Right cardiac atrium (tissue), 5 donors: ENCODE measurements at regions not wholly inside any gene's neighbourhood (a gene's known extent, or its start where the extent isn't known, plus 50 kb on each side); places are given as distances from the start of the nearest gene placed in this dataset.

Experiments
- ATAC-seq, 2 donors: fragments of 200-7000 bp; cut with Tn5 transposase; one replicate each; pipeline versions ENCODE4 v1.8.0 to v1.9.1; 2020; ENCODE audit warnings: moderate library complexity in 2 of 2, mild to moderate bottlenecking in 1 of 2
- DNase-seq, 3 donors: peaks; one replicate each; pipeline ENCODE4 v3.0.0-alpha.2; 2020
- H3K27ac ChIP-seq: one replicate; pipeline ENCODE4 v1.5.1; 2013; ENCODE audit warnings: mild to moderate bottlenecking, low read length, control low read depth, moderate library complexity
- H3K27me3 ChIP-seq: one replicate; pipeline ENCODE4 v1.6.1; 2013; ENCODE audit not compliant: control insufficient read depth, insufficient read depth
- H3K4me1 ChIP-seq: one replicate; pipeline ENCODE4 v1.6.1; 2013; ENCODE audit warnings: low read length; ENCODE audit not compliant: control insufficient read depth, insufficient read depth
- H3K4me3 ChIP-seq: one replicate; pipeline ENCODE4 v1.5.1; 2013; ENCODE audit warnings: low read length, control low read depth
- H3K9me3 ChIP-seq: one replicate; pipeline ENCODE4 v1.6.1; 2013; ENCODE audit warnings: low read length; ENCODE audit not compliant: control insufficient read depth
- WGBS: extraction: QIAGEN DNeasy Blood & Tissue Kit; methylation state at CpG from one replicate; pipeline ENCODE4 v1.1.7; 2013; 5-methylcytosine and 5-hydroxymethylcytosine counted together
- intact Hi-C, 4 donors: fragments of 100-400 bp; cut with DNase I; formaldehyde crosslinking; loops; one replicate each; pipeline versions ENCODE4 v1.11.0 to v1.14.0; 2022 to 2023
- donor health status: healthy with polysubstance abuse.
- donor health status: DM: no; HTN: yes; CAD: no.
- donor health status: DM: no; HTN: no; CAD: no.
- donor health status: DM: no; HTN: yes; CAD: no; lungs with severe emphysema.
- donor health status: DM: yes; HTN: yes; CAD: no.

GRCh38 chr7:91343420-91343960, 79.3 kb downstream of the FZD1 start:
- Histone ChIP-seq H3K27me3 (no peaks in the 10 kb centered on the region), H3K4me3 (no peak overlapping the region), H3K27ac (peak overlapping the region; percentile 6), H3K9me3 (no peaks in the 10 kb centered on the region), H3K4me1 (peaks cover 7% of the 10 kb centered on the region)
- 56% methylated on average over 4 of the region's 4 CpGs for WGBS
- DNase-seq = no peak
- peak; percentile 21 to 25 for ATAC-seq
- intact Hi-C loops = no loop called here

- Histone ChIP-seq H3K4me1 (peaks cover 7% of the 10 kb centered on the region), H3K27me3 (no peaks in the 10 kb centered on the region), H3K9me3 (no peaks in the 10 kb centered on the region), H3K27ac (no peak overlapping the region), H3K4me3 (no peak overlapping the region)
- ATAC-seq (peak; percentile 53 to 69), DNase-seq (no peak)
- 29% methylated on average over 6 of the region's 6 CpGs for WGBS
- intact Hi-C loops = no loop called here
These were observed 79.9 kb downstream of the FZD1 start for GRCh38 chr7:91343996-91344629.

GRCh38 chr7:91344911-91345310, 80.7 kb downstream of the FZD1 start:
- WGBS = 94% methylated on average over 5 of the region's 5 CpGs
- Histone ChIP-seq H3K27ac (no peak overlapping the region), H3K4me1 (peaks cover 7% of the 10 kb centered on the region), H3K9me3 (no peaks in the 10 kb centered on the region), H3K27me3 (no peaks in the 10 kb centered on the region), H3K4me3 (no peak overlapping the region)
- intact Hi-C loops = no loop called here
- ATAC-seq = no peak
- no peak for DNase-seq

- DNase-seq (no peak), ATAC-seq (no peak)
- WGBS = 85% methylated on average over 1 of the region's 1 CpG
- H3K4me3 ChIP-seq = no peak overlapping the region
- H3K27ac ChIP-seq = no peak overlapping the region
- no peaks in the 10 kb centered on the region for H3K9me3 ChIP-seq
- H3K4me1 ChIP-seq = peaks cover 7% of the 10 kb centered on the region
- H3K27me3 ChIP-seq = no peaks in the 10 kb centered on the region
- intact Hi-C loops = no loop called here
These were observed 81.2 kb downstream of the FZD1 start for GRCh38 chr7:91345449-91345848.

GRCh38 chr7:91346426-91346825, 82.2 kb downstream of the FZD1 start:
- H3K27ac ChIP-seq = no peak overlapping the region
- no peak overlapping the region for H3K4me3 ChIP-seq
- H3K27me3 ChIP-seq = no peaks in the 10 kb centered on the region
- ATAC-seq (no peak), DNase-seq (no peak)
- no peaks in the 10 kb centered on the region for H3K9me3 ChIP-seq
- H3K4me1 ChIP-seq = peaks cover 7% of the 10 kb centered on the region
- intact Hi-C loops = no loop called here

GRCh38 chr7:91347290-91347689, 83.1 kb downstream of the FZD1 start:
- no peaks in the 10 kb centered on the region for H3K27me3 ChIP-seq
- WGBS = 46% methylated on average over 3 of the region's 3 CpGs
- ATAC-seq (peak; percentile 62 to 83), DNase-seq (no peak)
- H3K4me3 ChIP-seq = no peak overlapping the region
- intact Hi-C loops = no loop called here
- H3K4me1 ChIP-seq = peaks cover 7% of the 10 kb centered on the region
- no peak overlapping the region for H3K27ac ChIP-seq
- H3K9me3 ChIP-seq = no peaks in the 10 kb centered on the region

- Histone ChIP-seq H3K4me3 (no peak overlapping the region), H3K4me1 (peaks cover 7% of the 10 kb centered on the region), H3K9me3 (no peaks in the 10 kb centered on the region), H3K27me3 (no peaks in the 10 kb centered on the region), H3K27ac (no peak overlapping the region)
- intact Hi-C loops = no loop called here
- ATAC-seq (no peak), DNase-seq (no peak)
These were observed 84.5 kb downstream of the FZD1 start for GRCh38 chr7:91348711-91349110.

- H3K9me3 ChIP-seq = no peaks in the 10 kb centered on the region
- ATAC-seq (no peak), DNase-seq (no peak)
- H3K4me3 ChIP-seq = no peak overlapping the region
- 94% methylated on average over 3 of the region's 3 CpGs for WGBS
- no peaks in the 10 kb centered on the region for H3K27me3 ChIP-seq
- no peak overlapping the region for H3K27ac ChIP-seq
- intact Hi-C loops = loop anchor here in 1 of 4 donors (10.0 kb wide), 1 partner anchor 57 kb away; no protein-coding TSS in a partner anchor
- peaks cover 4% of the 10 kb centered on the region for H3K4me1 ChIP-seq
These were observed 87.1 kb downstream of the FZD1 start for GRCh38 chr7:91351374-91351773.

GRCh38 chr7:91352091-91352490, 87.9 kb downstream of the FZD1 start:
- intact Hi-C loops = loop anchor here in 1 of 4 donors (10.0 kb wide), 1 partner anchor 57 kb away; no protein-coding TSS in a partner anchor
- WGBS = 92% methylated on average over 4 of the region's 4 CpGs
- no peak for ATAC-seq

GRCh38 chr7:91353848-91354247, 89.6 kb downstream of the FZD1 start:
- Histone ChIP-seq H3K27ac (no peak overlapping the region), H3K4me1 (no peaks in the 10 kb centered on the region), H3K9me3 (no peaks in the 10 kb centered on the region), H3K4me3 (no peak overlapping the region), H3K27me3 (no peaks in the 10 kb centered on the region)
- WGBS = 52% methylated on average over 2 of the region's 2 CpGs
- ATAC-seq = no peak
- intact Hi-C loops = loop anchor here in 1 of 4 donors (10.0 kb wide), 1 partner anchor 59 kb away; no protein-coding TSS in a partner anchor
- no peak for DNase-seq

More at GRCh38 chr7:91352091-91352490, 87.9 kb downstream of the FZD1 start:
- H3K4me3 ChIP-seq = no peak overlapping the region
- no peaks in the 10 kb centered on the region for H3K9me3 ChIP-seq
- H3K27ac ChIP-seq = no peak overlapping the region
- H3K4me1 ChIP-seq = peaks cover 4% of the 10 kb centered on the region
- H3K27me3 ChIP-seq = no peaks in the 10 kb centered on the region
- DNase-seq = no peak

- Histone ChIP-seq H3K27ac (no peak overlapping the region), H3K4me1 (no peaks in the 10 kb centered on the region), H3K27me3 (no peaks in the 10 kb centered on the region), H3K4me3 (no peak overlapping the region), H3K9me3 (no peaks in the 10 kb centered on the region)
- intact Hi-C loops = loop anchor here in 1 of 4 donors (10.0 kb wide), 1 partner anchor 61 kb away; no protein-coding TSS in a partner anchor
- WGBS = 81% methylated on average over 7 of the region's 7 CpGs
- no peak for DNase-seq
- no peak for ATAC-seq
These were observed 91.6 kb downstream of the FZD1 start for GRCh38 chr7:91355695-91356435.
